ENCODE measurements at regions not wholly inside any gene's neighbourhood (a gene's known extent, or its start where the extent isn't known, plus 50 kb on each side); places are given as distances from the start of the nearest gene placed in this dataset.

- DNase-seq (ENCODE audit: low spot score), result peak; percentile 44
- TF ChIP-seq CTCF (IDR thresholded peaks at IDR 0.05), result no peak
- Histone ChIP-seq H3K27ac (no peak overlapping the region), H3K9me3 (no peaks in the 10 kb centered on the region), H3K36me3 (no peaks in the 10 kb centered on the region), H3K27me3 (no peaks in the 10 kb centered on the region), H3K4me3 (no peak overlapping the region), H3K4me1 (no peaks in the 10 kb centered on the region)
Observed at GRCh38 chr1:4052657-4053056, 152.6 kb upstream of the C1orf174 start.

- peak; percentile 44 for DNase-seq (ENCODE audit: low spot score)
- Histone ChIP-seq H3K36me3 (no peaks in the 10 kb centered on the region), H3K9me3 (no peaks in the 10 kb centered on the region), H3K4me3 (no peak overlapping the region), H3K27ac (no peak overlapping the region), H3K4me1 (no peaks in the 10 kb centered on the region), H3K27me3 (no peaks in the 10 kb centered on the region)
- TF ChIP-seq CTCF (IDR thresholded peaks at IDR 0.05), result no peak
Observed at GRCh38 chr1:4053160-4053748, 153.2 kb upstream of the C1orf174 start.

- DNase-seq (ENCODE audit: low spot score), result peak; percentile 44
- no peak for TF ChIP-seq CTCF (IDR thresholded peaks at IDR 0.05)
- Histone ChIP-seq H3K36me3 (no peaks in the 10 kb centered on the region), H3K4me3 (no peak overlapping the region), H3K9me3 (no peaks in the 10 kb centered on the region), H3K27me3 (no peaks in the 10 kb centered on the region), H3K4me1 (no peaks in the 10 kb centered on the region), H3K27ac (no peak overlapping the region)
Observed at GRCh38 chr1:4053774-4054173, 153.7 kb upstream of the C1orf174 start.

GRCh38 chr1:4055294-4055967 lies 155.4 kb upstream of the C1orf174 start:
- Histone ChIP-seq H3K36me3 (no peaks in the 10 kb centered on the region), H3K27ac (no peak overlapping the region), H3K9me3 (no peaks in the 10 kb centered on the region), H3K4me3 (no peak overlapping the region), H3K4me1 (no peaks in the 10 kb centered on the region), H3K27me3 (no peaks in the 10 kb centered on the region)
- peak; percentile 57 for DNase-seq (ENCODE audit: low spot score)
- TF ChIP-seq CTCF (IDR thresholded peaks at IDR 0.05), result no peak

- no peak overlapping the region for H3K4me3 ChIP-seq
- no peak overlapping the region for H3K27ac ChIP-seq
- TF ChIP-seq CTCF (IDR thresholded peaks at IDR 0.05), result no peak
- peak; percentile 13 for DNase-seq (ENCODE audit: low spot score)
- H3K36me3 ChIP-seq, result no peaks in the 10 kb centered on the region
- H3K27me3 ChIP-seq, result no peaks in the 10 kb centered on the region
- no peaks in the 10 kb centered on the region for H3K4me1 ChIP-seq
- no peaks in the 10 kb centered on the region for H3K9me3 ChIP-seq
Observed at GRCh38 chr1:4056422-4056821, 156.3 kb upstream of the C1orf174 start.

- Histone ChIP-seq H3K9me3 (no peaks in the 10 kb centered on the region), H3K27me3 (no peaks in the 10 kb centered on the region), H3K4me3 (no peak overlapping the region), H3K27ac (no peak overlapping the region), H3K4me1 (no peaks in the 10 kb centered on the region), H3K36me3 (no peaks in the 10 kb centered on the region)
- DNase-seq (ENCODE audit: low spot score), result no peak
- TF ChIP-seq CTCF (IDR thresholded peaks at IDR 0.05), result no peak
Observed at GRCh38 chr1:4056989-4057388, 156.9 kb upstream of the C1orf174 start.
